ENCODE measurements at regions not wholly inside any gene's neighbourhood (a gene's known extent, or its start where the extent isn't known, plus 50 kb on each side); places are given as distances from the start of the nearest gene placed in this dataset.

- no peak overlapping the region for H3K4me3 ChIP-seq (ENCODE audit: low read depth, low read length)
- TF ChIP-seq CTCF (IDR thresholded peaks at IDR 0.05; ENCODE audit: low read depth, low read length): no peak
Observed at GRCh38 chr16:5506021-5506420, 408.4 kb upstream of the EEF2KMT start.

GRCh38 chr16:5505091-5505887, 407.7 kb upstream of the EEF2KMT start:
- no peak for TF ChIP-seq CTCF (IDR thresholded peaks at IDR 0.05; ENCODE audit: low read depth, low read length)
- no peak overlapping the region for H3K4me3 ChIP-seq (ENCODE audit: low read depth, low read length)

- no peak for TF ChIP-seq CTCF (IDR thresholded peaks at IDR 0.05; ENCODE audit: low read depth, low read length)
- no peak overlapping the region for H3K4me3 ChIP-seq (ENCODE audit: low read depth, low read length)
Observed at GRCh38 chr16:5504064-5504781, 406.6 kb upstream of the EEF2KMT start.

- H3K4me3 ChIP-seq (ENCODE audit: low read depth, low read length): no peak overlapping the region
- TF ChIP-seq CTCF (IDR thresholded peaks at IDR 0.05; ENCODE audit: low read depth, low read length): no peak
Observed at GRCh38 chr16:5502944-5503343, 405.3 kb upstream of the EEF2KMT start.

GRCh38 chr16:5502467-5502869, 404.9 kb upstream of the EEF2KMT start:
- H3K4me3 ChIP-seq (ENCODE audit: low read depth, low read length): no peak overlapping the region
- TF ChIP-seq CTCF (IDR thresholded peaks at IDR 0.05; ENCODE audit: low read depth, low read length): no peak

- TF ChIP-seq CTCF (IDR thresholded peaks at IDR 0.05; ENCODE audit: low read depth, low read length): no peak
- H3K4me3 ChIP-seq (ENCODE audit: low read depth, low read length): no peak overlapping the region
Observed at GRCh38 chr16:5500526-5500925, 402.9 kb upstream of the EEF2KMT start.

GRCh38 chr16:5498562-5498961, 401.0 kb upstream of the EEF2KMT start:
- H3K4me3 ChIP-seq (ENCODE audit: low read depth, low read length): no peak overlapping the region
- TF ChIP-seq CTCF (IDR thresholded peaks at IDR 0.05; ENCODE audit: low read depth, low read length): no peak

Data from WI38 (cell line).